ENCODE measurements at regions not wholly inside any gene's neighbourhood (a gene's known extent, or its start where the extent isn't known, plus 50 kb on each side); places are given as distances from the start of the nearest gene placed in this dataset.

DNA sequence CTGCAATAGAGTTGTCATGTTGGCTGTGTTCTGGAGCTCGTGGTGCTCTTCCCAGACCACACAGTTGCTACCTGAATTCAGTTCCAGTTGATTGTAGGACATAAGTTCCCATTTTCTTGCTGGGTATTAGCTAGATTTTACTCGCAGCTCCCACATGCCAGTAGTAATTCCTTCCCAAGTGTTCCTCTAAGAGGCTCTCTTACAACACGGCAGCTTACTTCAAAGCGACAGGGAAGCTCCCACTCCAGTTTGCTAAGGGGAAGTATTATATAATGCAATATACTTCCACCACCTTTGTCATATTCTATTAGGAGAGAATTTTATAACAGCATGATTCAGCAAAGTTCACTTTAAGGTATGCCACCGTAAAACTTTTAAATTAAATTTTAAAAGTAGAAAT lies 623.0 kb downstream of the SLCO4C1 start:
- no peaks in the 10 kb centered on the region for H3K9me3 ChIP-seq (ENCODE audit: insufficient read depth in 2 of 2, low read depth in 1 of 2, low read length in 1 of 2)
- 0 out of 2 replicates have a peak overlapping the region, but pooled peaks have one; percentile 58 for H2AFZ ChIP-seq (ENCODE audit: low read length)
- H2BK15ac ChIP-seq (ENCODE audit: low read length): no peak overlapping the region
- no peak overlapping the region for H3K27ac ChIP-seq (ENCODE audit: low read depth, low read length)
- no peak overlapping the region for H2BK12ac ChIP-seq (ENCODE audit: low read depth, low read length)
- H3K56ac ChIP-seq (replicated peaks; ENCODE audit: insufficient read length, low read depth, low read length): no peak overlapping the region
- FAIRE-seq: no peak
- H3K4ac ChIP-seq (replicated peaks; ENCODE audit: insufficient read length, low read depth, low read length): no peak overlapping the region
- H4K5ac ChIP-seq (ENCODE audit: insufficient read length, low read depth, low read length): no peak overlapping the region
- ChIA-PET POLR2A (ENCODE audit: partially characterized antibody) (no interaction called here), CTCF (ENCODE audit: partially characterized antibody) (interaction anchor here (0.6 to 0.9 kb wide), 2 partner anchors 282 to 1031 kb away, joined by 3 read pairs; no protein-coding TSS in a partner anchor)
- H3K4me1 ChIP-seq (replicated peaks in 1 of 4; ENCODE audit: control insufficient read depth in 3 of 4, insufficient read depth in 4 of 4, low read length in 3 of 4): peaks cover 0 to under 1% (median 0%) of the 10 kb centered on the region in 4 experiments; a peak in 2 of 7 replicates
- no peak overlapping the region for H3K23ac ChIP-seq (ENCODE audit: insufficient read length)
- no peak overlapping the region for H2BK5ac ChIP-seq (ENCODE audit: low read depth, low read length)
- no peak overlapping the region for H3K4me2 ChIP-seq (ENCODE audit: insufficient read depth in 1 of 2, low read depth in 2 of 2, low read length in 2 of 2)
- H4K20me1 ChIP-seq (replicated peaks in 1 of 2; ENCODE audit: control insufficient read depth in 1 of 2, insufficient read depth in 2 of 2, low read length in 2 of 2): no peaks in the 10 kb centered on the region
- H2BK20ac ChIP-seq (ENCODE audit: low read length): no peak overlapping the region
- no peak overlapping the region for H3K4me3 ChIP-seq (ENCODE audit: extremely low read depth in 1 of 4, insufficient read depth in 2 of 4, low read depth in 3 of 4, low read length in 4 of 4)
- no peak overlapping the region for H2BK120ac ChIP-seq (replicated peaks; ENCODE audit: low read depth, low read length)
- H3K18ac ChIP-seq (ENCODE audit: extremely low read depth, low read length): no peak overlapping the region
- 90% methylated on average over 5 of the region's 5 CpGs; no CpG with 5 or more reads in 1 of the 2 experiments for WGBS, 2 experiments (ENCODE audit: extremely low coverage in 1 of 2, insufficient coverage in 1 of 2, insufficient read length in 1 of 2, insufficient replicate concordance in 2 of 2, low coverage in 1 of 2, low lambda C conversion rate in 2 of 2, missing lambda C conversion rate in 1 of 2)
- H3K79me2 ChIP-seq (ENCODE audit: control insufficient read depth in 1 of 2, insufficient read depth in 2 of 2, low read length in 2 of 2): no peaks in the 10 kb centered on the region
- H3K27me3 ChIP-seq (replicated peaks in 1 of 4; ENCODE audit: control insufficient read depth in 3 of 4, extremely low read depth in 1 of 4, insufficient read depth in 3 of 4, low read length in 3 of 4): no peaks in the 10 kb centered on the region
- no peak overlapping the region for H4K8ac ChIP-seq (ENCODE audit: extremely low read depth, insufficient read depth, low read length)
- H3K14ac ChIP-seq (ENCODE audit: insufficient read length): no peak overlapping the region
- no peak overlapping the region for H2AK5ac ChIP-seq (ENCODE audit: low read depth, low read length)
- no peak overlapping the region for H4K91ac ChIP-seq (replicated peaks; ENCODE audit: insufficient read length, low read length)
- no peak overlapping the region for H3K9ac ChIP-seq (replicated peaks in 1 of 4; ENCODE audit: extremely low read depth in 1 of 4, low read depth in 3 of 4, low read length in 3 of 4)
- no peaks in the 10 kb centered on the region for H3K36me3 ChIP-seq (ENCODE audit: control insufficient read depth in 2 of 4, insufficient read depth in 4 of 4, low read length in 3 of 4)
- H3K79me1 ChIP-seq (ENCODE audit: low read depth, low read length): no peaks in the 10 kb centered on the region
- H3K23me2 ChIP-seq (ENCODE audit: low read depth, low read length): no peaks in the 10 kb centered on the region
- DNase-seq (ENCODE audit: low read depth in 1 of 2, low spot score in 2 of 2): no peak
- TF ChIP-seq CHD1 (IDR thresholded peaks at IDR 0.05; ENCODE audit: low read depth, low read length): no peak
- no peak for TF ChIP-seq RNF2 (IDR thresholded peaks at IDR 0.05; ENCODE audit: borderline replicate concordance, low read depth, low read length, missing control alignments, poor library complexity, severe bottlenecking)
- TF ChIP-seq HDAC2 (IDR thresholded peaks at IDR 0.05; ENCODE audit: borderline replicate concordance in 1 of 2, low read depth in 2 of 2, low read length in 2 of 2): no peak
- no peak for TF ChIP-seq KDM1A (IDR thresholded peaks at IDR 0.05; ENCODE audit: borderline replicate concordance, low read length)
- TF ChIP-seq NANOG (IDR thresholded peaks at IDR 0.05; ENCODE audit: insufficient read depth, low read depth, low read length, poor library complexity, severe bottlenecking): no peak
- TF ChIP-seq, protein P1, sequence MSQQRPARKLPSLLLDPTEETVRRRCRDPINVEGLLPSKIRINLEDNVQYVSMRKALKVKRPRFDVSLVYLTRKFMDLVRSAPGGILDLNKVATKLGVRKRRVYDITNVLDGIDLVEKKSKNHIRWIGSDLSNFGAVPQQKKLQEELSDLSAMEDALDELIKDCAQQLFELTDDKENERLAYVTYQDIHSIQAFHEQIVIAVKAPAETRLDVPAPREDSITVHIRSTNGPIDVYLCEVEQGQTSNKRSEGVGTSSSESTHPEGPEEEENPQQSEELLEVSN (IDR thresholded peaks at IDR 0.05): no peak
- TF ChIP-seq SAP30 (IDR thresholded peaks at IDR 0.05; ENCODE audit: insufficient read depth, insufficient replicate concordance, low read length): no peak
- no peak for TF ChIP-seq ZNF274 (IDR thresholded peaks at IDR 0.05; ENCODE audit: borderline replicate concordance, extremely low read depth, low read length)
- TF ChIP-seq, protein P2, sequence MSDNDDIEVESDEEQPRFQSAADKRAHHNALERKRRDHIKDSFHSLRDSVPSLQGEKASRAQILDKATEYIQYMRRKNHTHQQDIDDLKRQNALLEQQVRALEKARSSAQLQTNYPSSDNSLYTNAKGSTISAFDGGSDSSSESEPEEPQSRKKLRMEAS (IDR thresholded peaks at IDR 0.05): no peak
- no peak for TF ChIP-seq SP2 (IDR thresholded peaks at IDR 0.05; ENCODE audit: low read length)

Measured in H1 (cell line).